ENCODE measurements at regions not wholly inside any gene's neighbourhood (a gene's known extent, or its start where the extent isn't known, plus 50 kb on each side); places are given as distances from the start of the nearest gene placed in this dataset.

GRCh38 chr7:25436413-25436812 lies 208.1 kb upstream of the NPVF start:
- no peak for DNase-seq (ENCODE audit: extremely low read depth, insufficient read length)
- no peaks in the 10 kb centered on the region for H3K36me3 ChIP-seq (ENCODE audit: control insufficient read depth, insufficient read depth, low read length)
- no peak overlapping the region for H3K4me3 ChIP-seq (replicated peaks; ENCODE audit: low read depth, low read length)
- no peaks in the 10 kb centered on the region for H3K27me3 ChIP-seq (replicated peaks; ENCODE audit: control insufficient read depth, insufficient read depth, low read length)
- TF ChIP-seq CTCF (IDR thresholded peaks at IDR 0.05; ENCODE audit: insufficient read depth, low read length, poor library complexity, severe bottlenecking) = no peak

- no peaks in the 10 kb centered on the region for H3K27me3 ChIP-seq (replicated peaks; ENCODE audit: control insufficient read depth, insufficient read depth, low read length)
- H3K36me3 ChIP-seq (ENCODE audit: control insufficient read depth, insufficient read depth, low read length) = no peaks in the 10 kb centered on the region
- H3K4me3 ChIP-seq (replicated peaks; ENCODE audit: low read depth, low read length) = no peak overlapping the region
- no peak for DNase-seq (ENCODE audit: extremely low read depth, insufficient read length)
- TF ChIP-seq CTCF (IDR thresholded peaks at IDR 0.05; ENCODE audit: insufficient read depth, low read length, poor library complexity, severe bottlenecking) = no peak
Measured at GRCh38 chr7:25437308-25437707, 209.0 kb upstream of the NPVF start.

- no peak overlapping the region for H3K4me3 ChIP-seq (replicated peaks; ENCODE audit: low read depth, low read length)
- no peak for TF ChIP-seq CTCF (IDR thresholded peaks at IDR 0.05; ENCODE audit: insufficient read depth, low read length, poor library complexity, severe bottlenecking)
- H3K36me3 ChIP-seq (ENCODE audit: control insufficient read depth, insufficient read depth, low read length) = no peaks in the 10 kb centered on the region
- H3K27me3 ChIP-seq (replicated peaks; ENCODE audit: control insufficient read depth, insufficient read depth, low read length) = no peaks in the 10 kb centered on the region
- no peak for DNase-seq (ENCODE audit: extremely low read depth, insufficient read length)
Measured at GRCh38 chr7:25444991-25445390, 216.7 kb upstream of the NPVF start.

GRCh38 chr7:25448301-25448700 lies 220.0 kb upstream of the NPVF start:
- Histone ChIP-seq H3K36me3 (ENCODE audit: control insufficient read depth, insufficient read depth, low read length) (no peaks in the 10 kb centered on the region), H3K27me3 (replicated peaks; ENCODE audit: control insufficient read depth, insufficient read depth, low read length) (no peaks in the 10 kb centered on the region), H3K4me3 (replicated peaks; ENCODE audit: low read depth, low read length) (no peak overlapping the region)
- no peak for TF ChIP-seq CTCF (IDR thresholded peaks at IDR 0.05; ENCODE audit: insufficient read depth, low read length, poor library complexity, severe bottlenecking)
- no peak for DNase-seq (ENCODE audit: extremely low read depth, insufficient read length)

- Histone ChIP-seq H3K36me3 (ENCODE audit: control insufficient read depth, insufficient read depth, low read length) (no peaks in the 10 kb centered on the region), H3K27me3 (replicated peaks; ENCODE audit: control insufficient read depth, insufficient read depth, low read length) (no peaks in the 10 kb centered on the region; the same call in 1 of the 2 replicates), H3K4me3 (replicated peaks; ENCODE audit: low read depth, low read length) (no peak overlapping the region)
- DNase-seq (ENCODE audit: extremely low read depth, insufficient read length) = no peak
- TF ChIP-seq CTCF (IDR thresholded peaks at IDR 0.05; ENCODE audit: insufficient read depth, low read length, poor library complexity, severe bottlenecking) = no peak
Measured at GRCh38 chr7:25454020-25454419, 225.7 kb upstream of the NPVF start.

GRCh38 chr7:25454562-25455041 lies 226.3 kb upstream of the NPVF start:
- Histone ChIP-seq H3K4me3 (replicated peaks; ENCODE audit: low read depth, low read length) (no peak overlapping the region), H3K36me3 (ENCODE audit: control insufficient read depth, insufficient read depth, low read length) (no peaks in the 10 kb centered on the region), H3K27me3 (replicated peaks; ENCODE audit: control insufficient read depth, insufficient read depth, low read length) (no peaks in the 10 kb centered on the region; the same call in 1 of the 2 replicates)
- TF ChIP-seq CTCF (IDR thresholded peaks at IDR 0.05; ENCODE audit: insufficient read depth, low read length, poor library complexity, severe bottlenecking) = no peak
- no peak for DNase-seq (ENCODE audit: extremely low read depth, insufficient read length)

Measured in GM06990 (cell line).